ENCODE measurements at regions not wholly inside any gene's neighbourhood (a gene's known extent, or its start where the extent isn't known, plus 50 kb on each side); places are given as distances from the start of the nearest gene placed in this dataset.

DNA sequence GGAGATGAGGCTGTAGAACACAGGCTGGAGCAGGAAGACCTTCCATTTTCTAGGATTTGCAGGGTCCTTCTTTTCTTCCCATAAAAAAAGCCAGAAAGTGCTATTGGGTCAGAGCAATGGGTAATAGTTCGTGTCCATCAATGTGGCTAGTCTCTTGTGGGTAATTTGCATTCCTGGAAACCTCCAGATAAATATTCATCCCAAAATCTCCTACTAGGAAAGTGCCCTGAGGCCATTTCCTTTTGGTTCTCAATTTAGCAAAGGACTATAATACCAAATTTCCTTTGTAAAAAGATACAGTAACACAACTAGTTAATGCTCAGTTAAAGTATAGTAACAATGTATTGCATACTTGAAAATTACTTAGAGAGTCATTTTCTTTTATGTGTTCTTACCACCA lies 138.1 kb upstream of the TAB2 start:
- no peaks in the 10 kb centered on the region for H3K27me3 ChIP-seq (ENCODE audit: insufficient read depth, low read length)
- H3K4me1 ChIP-seq (ENCODE audit: control insufficient read depth, insufficient read depth, low read length, unreplicated experiment): no peaks in the 10 kb centered on the region
- no peak overlapping the region for H3K27ac ChIP-seq (ENCODE audit: low read depth, low read length)
- H2AFZ ChIP-seq (ENCODE audit: low read length, unreplicated experiment): no peak overlapping the region
- no peaks in the 10 kb centered on the region for H3K79me2 ChIP-seq (ENCODE audit: control insufficient read depth, insufficient read depth, low read length, unreplicated experiment)
- H3K36me3 ChIP-seq (ENCODE audit: insufficient read depth, low read length): no peaks in the 10 kb centered on the region
- H3K4me3 ChIP-seq (ENCODE audit: low read depth, low read length): no peak overlapping the region

DNA sequence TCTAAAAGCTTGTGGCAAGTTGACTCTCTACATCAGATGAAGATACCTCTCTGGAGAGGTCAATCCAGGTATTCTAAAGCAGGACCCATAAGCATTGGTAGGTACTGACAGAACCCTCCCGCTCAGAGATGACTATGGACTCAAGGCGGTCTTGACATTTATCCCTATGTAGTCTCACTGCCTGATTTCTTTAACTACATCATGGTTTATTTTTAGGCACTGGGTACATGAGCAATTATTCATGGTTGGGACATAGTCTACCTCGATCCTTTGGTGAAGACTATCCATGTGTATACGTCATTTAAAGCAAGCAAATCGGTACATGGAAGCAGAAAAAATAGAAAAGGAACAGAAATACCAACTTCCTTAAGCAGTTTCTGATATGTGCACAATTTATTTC lies 136.2 kb upstream of the TAB2 start:
- no peak overlapping the region for H3K27ac ChIP-seq (ENCODE audit: low read depth, low read length)
- no peaks in the 10 kb centered on the region for H3K79me2 ChIP-seq (ENCODE audit: control insufficient read depth, insufficient read depth, low read length, unreplicated experiment)
- H2AFZ ChIP-seq (ENCODE audit: low read length, unreplicated experiment): no peak overlapping the region
- H3K4me1 ChIP-seq (ENCODE audit: control insufficient read depth, insufficient read depth, low read length, unreplicated experiment): no peaks in the 10 kb centered on the region
- no peaks in the 10 kb centered on the region for H3K27me3 ChIP-seq (ENCODE audit: insufficient read depth, low read length)
- H3K4me3 ChIP-seq (ENCODE audit: low read depth, low read length): no peak overlapping the region
- H3K36me3 ChIP-seq (ENCODE audit: insufficient read depth, low read length): no peaks in the 10 kb centered on the region

DNA sequence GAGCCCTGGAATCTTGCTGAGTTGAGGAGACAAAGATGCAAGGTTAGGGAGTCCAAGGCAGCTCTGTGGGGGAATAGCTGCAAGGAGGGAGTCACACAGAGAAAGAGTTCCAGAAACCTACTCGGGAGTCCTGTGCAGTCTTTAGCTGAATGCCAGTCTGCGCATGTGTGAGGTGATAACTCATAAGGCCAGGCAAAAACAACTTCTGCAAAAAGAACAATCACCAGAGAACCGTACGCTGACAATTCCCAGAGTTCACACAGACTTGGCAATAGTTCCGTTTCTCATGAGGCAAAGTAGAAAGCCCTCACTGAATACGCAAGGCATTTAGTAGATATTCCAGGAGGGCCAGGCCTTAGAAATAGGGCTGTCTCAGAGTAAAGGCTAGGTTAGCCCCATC lies 135.2 kb upstream of the TAB2 start:
- H2AFZ ChIP-seq (ENCODE audit: low read length, unreplicated experiment): no peak overlapping the region
- no peaks in the 10 kb centered on the region for H3K36me3 ChIP-seq (ENCODE audit: insufficient read depth, low read length)
- H3K27ac ChIP-seq (ENCODE audit: low read depth, low read length): no peak overlapping the region
- no peaks in the 10 kb centered on the region for H3K27me3 ChIP-seq (ENCODE audit: insufficient read depth, low read length)
- H3K79me2 ChIP-seq (ENCODE audit: control insufficient read depth, insufficient read depth, low read length, unreplicated experiment): no peaks in the 10 kb centered on the region
- no peaks in the 10 kb centered on the region for H3K4me1 ChIP-seq (ENCODE audit: control insufficient read depth, insufficient read depth, low read length, unreplicated experiment)
- no peak overlapping the region for H3K4me3 ChIP-seq (ENCODE audit: low read depth, low read length)

GRCh38 chr6:149184523-149184922 lies 133.0 kb upstream of the TAB2 start:
- Histone ChIP-seq H2AFZ (ENCODE audit: low read length, unreplicated experiment) (no peak overlapping the region), H3K79me2 (ENCODE audit: control insufficient read depth, insufficient read depth, low read length, unreplicated experiment) (no peaks in the 10 kb centered on the region), H3K4me3 (ENCODE audit: low read depth, low read length) (no peak overlapping the region), H3K27me3 (ENCODE audit: insufficient read depth, low read length) (no peaks in the 10 kb centered on the region), H3K4me1 (ENCODE audit: control insufficient read depth, insufficient read depth, low read length, unreplicated experiment) (no peaks in the 10 kb centered on the region), H3K36me3 (ENCODE audit: insufficient read depth, low read length) (no peaks in the 10 kb centered on the region), H3K27ac (ENCODE audit: low read depth, low read length) (no peak overlapping the region)

DNA sequence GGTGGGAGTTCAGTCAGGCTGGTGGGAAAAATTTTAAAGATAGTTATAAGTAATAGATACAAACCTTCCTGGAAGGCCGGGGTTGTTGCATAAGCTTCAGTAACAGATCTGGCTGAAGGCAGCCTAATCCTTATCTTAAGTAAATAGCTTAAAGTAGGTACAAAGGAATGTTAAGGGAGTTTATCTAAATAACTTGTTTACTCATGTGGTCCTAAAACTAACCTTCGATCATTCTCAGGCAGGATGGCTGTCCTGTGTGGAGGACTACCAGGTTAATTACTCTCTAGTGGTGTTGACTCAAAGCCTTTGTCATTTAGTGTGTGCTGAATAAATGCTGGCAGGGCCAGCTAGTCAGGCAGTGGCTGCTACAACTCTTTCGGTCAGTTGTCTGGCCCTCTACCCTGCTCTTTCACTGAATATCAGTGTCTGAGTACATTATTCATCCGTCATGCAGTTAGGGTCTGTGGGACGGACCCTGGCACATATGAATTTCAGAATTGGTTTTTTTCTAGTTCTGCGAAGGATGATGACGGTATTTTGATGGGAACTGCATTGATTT lies 131.6 kb upstream of the TAB2 start:
- Histone ChIP-seq H3K79me2 (ENCODE audit: control insufficient read depth, insufficient read depth, low read length, unreplicated experiment) (no peaks in the 10 kb centered on the region), H3K36me3 (ENCODE audit: insufficient read depth, low read length) (no peaks in the 10 kb centered on the region), H2AFZ (ENCODE audit: low read length, unreplicated experiment) (no peak overlapping the region), H3K4me1 (ENCODE audit: control insufficient read depth, insufficient read depth, low read length, unreplicated experiment) (no peaks in the 10 kb centered on the region), H3K27ac (ENCODE audit: low read depth, low read length) (no peak overlapping the region), H3K27me3 (ENCODE audit: insufficient read depth, low read length) (no peaks in the 10 kb centered on the region), H3K4me3 (ENCODE audit: low read depth, low read length) (no peak overlapping the region)

GRCh38 chr6:149186873-149187272 lies 130.6 kb upstream of the TAB2 start:
- Histone ChIP-seq H3K27ac (ENCODE audit: low read depth, low read length) (no peak overlapping the region), H2AFZ (ENCODE audit: low read length, unreplicated experiment) (no peak overlapping the region), H3K27me3 (ENCODE audit: insufficient read depth, low read length) (no peaks in the 10 kb centered on the region), H3K79me2 (ENCODE audit: control insufficient read depth, insufficient read depth, low read length, unreplicated experiment) (no peaks in the 10 kb centered on the region), H3K4me1 (ENCODE audit: control insufficient read depth, insufficient read depth, low read length, unreplicated experiment) (no peaks in the 10 kb centered on the region), H3K4me3 (ENCODE audit: low read depth, low read length) (no peak overlapping the region), H3K36me3 (ENCODE audit: insufficient read depth, low read length) (no peaks in the 10 kb centered on the region)

- Histone ChIP-seq H3K4me1 (ENCODE audit: control insufficient read depth, insufficient read depth, low read length, unreplicated experiment) (no peaks in the 10 kb centered on the region), H3K27me3 (ENCODE audit: insufficient read depth, low read length) (no peaks in the 10 kb centered on the region), H3K79me2 (ENCODE audit: control insufficient read depth, insufficient read depth, low read length, unreplicated experiment) (no peaks in the 10 kb centered on the region), H3K36me3 (ENCODE audit: insufficient read depth, low read length) (no peaks in the 10 kb centered on the region), H3K27ac (ENCODE audit: low read depth, low read length) (no peak overlapping the region), H3K4me3 (ENCODE audit: low read depth, low read length) (no peak overlapping the region), H2AFZ (ENCODE audit: low read length, unreplicated experiment) (no peak overlapping the region)
Observed at GRCh38 chr6:149190224-149190831, 127.2 kb upstream of the TAB2 start.

GRCh38 chr6:149194820-149195558 lies 122.5 kb upstream of the TAB2 start:
- Histone ChIP-seq H3K4me1 (ENCODE audit: control insufficient read depth, insufficient read depth, low read length, unreplicated experiment) (no peaks in the 10 kb centered on the region), H3K27me3 (ENCODE audit: insufficient read depth, low read length) (no peaks in the 10 kb centered on the region), H3K79me2 (ENCODE audit: control insufficient read depth, insufficient read depth, low read length, unreplicated experiment) (no peaks in the 10 kb centered on the region), H3K27ac (ENCODE audit: low read depth, low read length) (no peak overlapping the region), H3K4me3 (ENCODE audit: low read depth, low read length) (no peak overlapping the region), H3K36me3 (ENCODE audit: insufficient read depth, low read length) (no peaks in the 10 kb centered on the region), H2AFZ (ENCODE audit: low read length, unreplicated experiment) (no peak overlapping the region)

DNA sequence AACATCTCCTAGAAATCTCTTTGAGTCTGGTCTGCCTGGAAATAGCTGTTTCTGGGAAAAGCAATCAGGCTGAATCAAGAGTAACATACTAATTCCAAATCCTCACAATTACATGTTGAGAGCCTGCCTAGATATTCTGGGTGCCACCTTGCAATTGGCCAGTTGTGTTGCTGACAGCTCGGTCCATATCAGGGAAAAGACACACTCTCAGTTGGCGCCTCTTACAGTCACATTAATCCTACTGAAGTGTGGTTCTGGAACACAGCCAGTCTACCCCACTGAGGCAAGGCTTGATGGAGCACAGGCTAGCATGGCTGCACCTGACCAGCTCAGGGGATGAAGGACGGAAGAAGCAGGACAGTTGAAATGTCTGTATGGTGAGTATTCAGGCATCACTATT lies 121.4 kb upstream of the TAB2 start:
- Histone ChIP-seq H3K79me2 (ENCODE audit: control insufficient read depth, insufficient read depth, low read length, unreplicated experiment) (no peaks in the 10 kb centered on the region), H3K4me1 (ENCODE audit: control insufficient read depth, insufficient read depth, low read length, unreplicated experiment) (no peaks in the 10 kb centered on the region), H3K4me3 (ENCODE audit: low read depth, low read length) (no peak overlapping the region), H3K36me3 (ENCODE audit: insufficient read depth, low read length) (no peaks in the 10 kb centered on the region), H3K27ac (ENCODE audit: low read depth, low read length) (no peak overlapping the region), H2AFZ (ENCODE audit: low read length, unreplicated experiment) (no peak overlapping the region), H3K27me3 (ENCODE audit: insufficient read depth, low read length) (no peaks in the 10 kb centered on the region)

- Histone ChIP-seq H3K4me3 (ENCODE audit: low read depth, low read length) (no peak overlapping the region), H3K79me2 (ENCODE audit: control insufficient read depth, insufficient read depth, low read length, unreplicated experiment) (no peaks in the 10 kb centered on the region), H3K27ac (ENCODE audit: low read depth, low read length) (no peak overlapping the region), H3K36me3 (ENCODE audit: insufficient read depth, low read length) (no peaks in the 10 kb centered on the region), H2AFZ (ENCODE audit: low read length, unreplicated experiment) (no peak overlapping the region), H3K27me3 (ENCODE audit: insufficient read depth, low read length) (no peaks in the 10 kb centered on the region), H3K4me1 (ENCODE audit: control insufficient read depth, insufficient read depth, low read length, unreplicated experiment) (no peaks in the 10 kb centered on the region)
Observed at GRCh38 chr6:149197482-149197881, 120.0 kb upstream of the TAB2 start.

DNA sequence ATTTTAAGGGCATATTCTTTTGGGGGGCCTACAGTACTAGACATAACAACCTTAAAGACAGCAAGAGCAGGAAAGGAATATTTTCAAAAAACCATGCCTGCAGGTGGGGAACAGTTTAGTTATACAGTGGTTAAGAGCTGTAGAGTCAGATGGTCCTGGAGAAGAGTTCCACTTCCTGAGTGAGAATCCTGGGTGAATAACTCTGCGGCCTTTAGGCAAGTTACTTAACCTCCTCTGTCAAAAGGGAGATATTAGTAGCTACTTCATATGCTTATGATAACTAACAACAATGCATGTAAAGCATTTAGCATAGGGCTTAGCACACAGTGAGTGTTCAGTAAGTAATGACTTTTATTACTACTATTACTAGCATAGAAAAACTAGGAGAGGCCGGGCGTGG lies 119.2 kb upstream of the TAB2 start:
- H3K27me3 ChIP-seq (ENCODE audit: insufficient read depth, low read length): no peaks in the 10 kb centered on the region
- no peaks in the 10 kb centered on the region for H3K36me3 ChIP-seq (ENCODE audit: insufficient read depth, low read length)
- H3K4me3 ChIP-seq (ENCODE audit: low read depth, low read length): no peak overlapping the region
- H2AFZ ChIP-seq (ENCODE audit: low read length, unreplicated experiment): no peak overlapping the region
- no peaks in the 10 kb centered on the region for H3K4me1 ChIP-seq (ENCODE audit: control insufficient read depth, insufficient read depth, low read length, unreplicated experiment)
- no peaks in the 10 kb centered on the region for H3K79me2 ChIP-seq (ENCODE audit: control insufficient read depth, insufficient read depth, low read length, unreplicated experiment)
- no peak overlapping the region for H3K27ac ChIP-seq (ENCODE audit: low read depth, low read length)

All from ACC112 (cell line).